B cell (primary cell): ENCODE measurements at regions not wholly inside any gene's neighbourhood (a gene's known extent, or its start where the extent isn't known, plus 50 kb on each side); places are given as distances from the start of the nearest gene placed in this dataset.

ENCODE experiments used
- ATAC-seq: fragments of 200-7000 bp; cut with Tn5 transposase; one replicate; pipeline ENCODE4 v1.10.0; 2021; ENCODE audit warnings: low read depth, mild to moderate bottlenecking, moderate number of reproducible peaks, moderate library complexity
- CTCF ChIA-PET: fragments of 350-600 bp; sonication (Branson Sonifier 250); formaldehyde crosslinking; loops from one replicate; lab custom pipeline; 2021; ENCODE audit warnings: antibody characterized with exemption, inconsistent platforms; lab: Charles Lee
- POLR2A ChIA-PET: fragments of 350-600 bp; sonication (Branson Sonifier 250); formaldehyde crosslinking; loops from one replicate; lab custom pipeline; 2021; ENCODE audit warnings: antibody characterized with exemption; lab: Charles Lee
- DNase-seq: peaks from one replicate; pipeline ENCODE4 v3.0.0; 2013
- H2AFZ ChIP-seq: 2 replicates; pipeline ENCODE4 v1.6.1; 2012; ENCODE audit warnings: mild to moderate bottlenecking, low read depth, low read length; ENCODE audit not compliant: insufficient read depth, poor library complexity, severe bottlenecking
- H3K27ac ChIP-seq, 2 donors: 1 replicate in 1 of 2; 2 replicates in 1 of 2; pipeline ENCODE4 v1.5.1; 2012 to 2013; ENCODE audit warnings: low read length in 2 of 2, mild to moderate bottlenecking in 2 of 2, moderate library complexity in 1 of 2
- H3K27me3 ChIP-seq, 4 experiments: fragments of 200-600 bp in 1 of 4; sonication (generic) in 1 of 4; replicated peaks in 1 of 4; 1 replicate in 2 of 4; 2 replicates in 2 of 4; pipeline versions ENCODE4 v1.6.1 to v1.7.0; 2013 to 2016; ENCODE audit warnings: low read length in 3 of 4, mild to moderate bottlenecking in 2 of 4, mixed read lengths in 1 of 4, moderate library complexity in 1 of 4; ENCODE audit not compliant: insufficient read depth in 4 of 4, control insufficient read depth in 3 of 4; ENCODE audit errors: control extremely low read depth in 1 of 4
- H3K36me3 ChIP-seq, 2 experiments: replicated peaks in 1 of 2; 1 replicate in 1 of 2; 2 replicates in 1 of 2; pipeline versions ENCODE4 v1.6.1 to v1.7.1; 2013; ENCODE audit warnings: low read length in 1 of 2; ENCODE audit not compliant: insufficient read depth in 2 of 2, control insufficient read depth in 1 of 2; ENCODE audit errors: control extremely low read depth in 1 of 2, extremely low read depth in 1 of 2
- H3K4me1 ChIP-seq, 2 donors: fragments of 200-600 bp in 1 of 2; sonication (generic) in 1 of 2; 1 replicate in 1 of 2; 2 replicates in 1 of 2; pipeline versions ENCODE4 v1.5.1 to v1.6.1; 2013 to 2017; ENCODE audit warnings: low read length in 2 of 2; ENCODE audit not compliant: control insufficient read depth in 2 of 2, insufficient read depth in 2 of 2
- H3K4me2 ChIP-seq: replicated peaks from 2 replicates; pipeline ENCODE3; 2012; ENCODE audit warnings: mild to moderate bottlenecking, low read depth, low read length; ENCODE audit not compliant: poor library complexity, severe bottlenecking
- H3K4me3 ChIP-seq, 5 experiments: fragments of 200-600 bp in 1 of 5; sonication (generic) in 1 of 5; 1 replicate in 3 of 5; 2 replicates in 2 of 5; pipeline versions ENCODE4 v1.5.1 to v1.7.0; 2011 to 2016; ENCODE audit warnings: low read length in 4 of 5, mild to moderate bottlenecking in 4 of 5, low read depth in 2 of 5, control low read depth in 1 of 5, moderate library complexity in 1 of 5; ENCODE audit not compliant: insufficient read depth in 1 of 5; ENCODE audit errors: control extremely low read depth in 1 of 5, extremely low read depth in 1 of 5
- H3K79me2 ChIP-seq: fragments of 200-600 bp; sonication (generic); one replicate; pipeline ENCODE4 v1.6.0; 2016; ENCODE audit warnings: low read length; ENCODE audit not compliant: control insufficient read depth, insufficient read depth
- H3K9ac ChIP-seq: fragments of 200-600 bp; sonication (generic); 2 replicates; pipeline ENCODE4 v1.6.1; 2017; ENCODE audit warnings: mild to moderate bottlenecking, low read length, moderate library complexity
- H3K9me3 ChIP-seq, 3 donors: one replicate each; pipeline versions ENCODE4 v1.6.1 to v1.7.1; 2013; ENCODE audit warnings: low read length in 2 of 3; ENCODE audit not compliant: control insufficient read depth in 2 of 3, insufficient read depth in 1 of 3; ENCODE audit errors: control extremely low read depth in 1 of 3
- H4K20me1 ChIP-seq: 2 replicates; pipeline ENCODE4 v1.6.0; 2012; ENCODE audit warnings: mild to moderate bottlenecking, low read length; ENCODE audit not compliant: insufficient read depth, control insufficient read depth, poor library complexity, severe bottlenecking
- H3K27ac Mint-ChIP-seq: one replicate; pipeline ENCODE4 v1.8.0; 2021; ENCODE audit warnings: mixed read lengths
- H3K27me3 Mint-ChIP-seq: one replicate; pipeline ENCODE4 v1.8.0; 2021; ENCODE audit warnings: mixed read lengths
- H3K4me1 Mint-ChIP-seq: one replicate; pipeline ENCODE4 v1.8.0; 2021; ENCODE audit warnings: mixed read lengths
- H3K4me3 Mint-ChIP-seq: one replicate; pipeline ENCODE4 v1.8.0; 2021; ENCODE audit warnings: mixed read lengths
- H3K9me3 Mint-ChIP-seq: one replicate; pipeline ENCODE4 v1.8.0; 2022; ENCODE audit warnings: mixed read lengths; ENCODE audit not compliant: insufficient read depth
- EZH2 ChIP-seq: IDR thresholded peaks from 2 replicates; pipeline ENCODE4 v1.6.1; 2012; ENCODE audit warnings: borderline replicate concordance, low read depth, mild to moderate bottlenecking, moderate library complexity, low read length; ENCODE audit not compliant: insufficient read depth, poor library complexity, severe bottlenecking
- WGBS: methylation state at CpG from one replicate; pipeline ENCODE4 v1.1.5; 2013; ENCODE audit warnings: missing lambda C conversion rate; ENCODE audit not compliant: insufficient coverage; 5-methylcytosine and 5-hydroxymethylcytosine counted together
- intact Hi-C: fragments of 100-400 bp; cut with micrococcal nuclease; formaldehyde crosslinking; loops from one replicate; pipeline ENCODE4 v1.10.0; 2022
- TF ChIP-seq, protein P1 (sequence below): fragments of 200-600 bp; IDR thresholded peaks from one replicate; pipeline ENCODE4 v1.8.0; 2022; ENCODE audit warnings: antibody characterized with exemption, mild to moderate bottlenecking

DNA sequence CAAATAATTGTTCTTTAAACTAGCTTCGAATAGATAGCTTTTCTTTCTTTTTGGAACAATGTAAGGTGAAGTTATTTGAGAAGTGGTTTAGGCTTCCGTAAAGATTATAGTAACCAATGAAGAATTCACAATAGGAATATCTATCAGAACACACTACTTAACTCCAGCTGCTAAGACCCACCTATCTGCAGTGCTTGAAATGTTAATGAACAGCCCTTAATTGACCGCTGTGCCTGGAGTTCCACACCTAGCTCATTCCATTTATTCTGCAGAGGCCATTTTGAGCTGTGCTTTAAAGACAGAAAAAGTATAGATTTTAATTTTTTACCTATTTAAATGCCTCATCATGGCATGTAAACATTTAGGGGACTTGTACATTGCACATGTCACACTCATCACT is 83.3 kb upstream of the APCDD1 start:
- no peak overlapping the region for H3K4me3 Mint-ChIP-seq
- ATAC-seq, result no peak
- no peaks in the 10 kb centered on the region for H4K20me1 ChIP-seq
- H3K27ac Mint-ChIP-seq, result no peak overlapping the region
- H3K9ac ChIP-seq, result no peak overlapping the region
- WGBS, result no CpG with 5 or more reads among the region's 3 CpGs
- no peak overlapping the region for H3K4me3 ChIP-seq
- no peaks in the 10 kb centered on the region for H3K4me1 ChIP-seq
- H3K9me3 Mint-ChIP-seq, result no peaks in the 10 kb centered on the region
- TF ChIP-seq, protein P1, sequence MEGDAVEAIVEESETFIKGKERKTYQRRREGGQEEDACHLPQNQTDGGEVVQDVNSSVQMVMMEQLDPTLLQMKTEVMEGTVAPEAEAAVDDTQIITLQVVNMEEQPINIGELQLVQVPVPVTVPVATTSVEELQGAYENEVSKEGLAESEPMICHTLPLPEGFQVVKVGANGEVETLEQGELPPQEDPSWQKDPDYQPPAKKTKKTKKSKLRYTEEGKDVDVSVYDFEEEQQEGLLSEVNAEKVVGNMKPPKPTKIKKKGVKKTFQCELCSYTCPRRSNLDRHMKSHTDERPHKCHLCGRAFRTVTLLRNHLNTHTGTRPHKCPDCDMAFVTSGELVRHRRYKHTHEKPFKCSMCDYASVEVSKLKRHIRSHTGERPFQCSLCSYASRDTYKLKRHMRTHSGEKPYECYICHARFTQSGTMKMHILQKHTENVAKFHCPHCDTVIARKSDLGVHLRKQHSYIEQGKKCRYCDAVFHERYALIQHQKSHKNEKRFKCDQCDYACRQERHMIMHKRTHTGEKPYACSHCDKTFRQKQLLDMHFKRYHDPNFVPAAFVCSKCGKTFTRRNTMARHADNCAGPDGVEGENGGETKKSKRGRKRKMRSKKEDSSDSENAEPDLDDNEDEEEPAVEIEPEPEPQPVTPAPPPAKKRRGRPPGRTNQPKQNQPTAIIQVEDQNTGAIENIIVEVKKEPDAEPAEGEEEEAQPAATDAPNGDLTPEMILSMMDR, result no peak
- no peak for TF ChIP-seq EZH2
- CTCF ChIA-PET, result no interaction called here
- POLR2A ChIA-PET, result no interaction called here
- H3K79me2 ChIP-seq, result no peaks in the 10 kb centered on the region
- H2AFZ ChIP-seq, result no peak overlapping the region
- no peaks in the 10 kb centered on the region for H3K27me3 ChIP-seq
- H3K4me1 Mint-ChIP-seq, result no peaks in the 10 kb centered on the region
- no peak for DNase-seq
- no peaks in the 10 kb centered on the region for H3K36me3 ChIP-seq
- H3K27ac ChIP-seq, result no peak overlapping the region
- no peaks in the 10 kb centered on the region for H3K9me3 ChIP-seq
- intact Hi-C loops, result no loop called here
- H3K4me2 ChIP-seq, result no peak overlapping the region
- peaks cover 6% of the 10 kb centered on the region for H3K27me3 Mint-ChIP-seq

GRCh38 chr18:10374195-10374594 is 80.2 kb upstream of the APCDD1 start:
- H3K27ac ChIP-seq, result no peak overlapping the region
- H3K27ac Mint-ChIP-seq, result no peak overlapping the region
- no peak for TF ChIP-seq EZH2
- TF ChIP-seq, protein P1, result no peak
- no peaks in the 10 kb centered on the region for H3K9me3 ChIP-seq
- H3K4me2 ChIP-seq, result no peak overlapping the region
- H3K27me3 ChIP-seq, result no peaks in the 10 kb centered on the region
- ATAC-seq, result no peak
- H3K4me1 Mint-ChIP-seq, result peaks cover 3% of the 10 kb centered on the region
- intact Hi-C loops, result no loop called here
- no peaks in the 10 kb centered on the region for H3K4me1 ChIP-seq
- no peaks in the 10 kb centered on the region for H3K27me3 Mint-ChIP-seq
- H3K4me3 ChIP-seq, result no peak overlapping the region
- H3K4me3 Mint-ChIP-seq, result no peak overlapping the region
- H3K36me3 ChIP-seq, result no peaks in the 10 kb centered on the region
- no peaks in the 10 kb centered on the region for H4K20me1 ChIP-seq
- ChIA-PET CTCF (interaction anchor here (1.0 kb wide), 1 partner anchor 41 kb away, joined by 3 read pairs; no protein-coding TSS in a partner anchor), POLR2A (no interaction called here)
- no peaks in the 10 kb centered on the region for H3K9me3 Mint-ChIP-seq
- DNase-seq, result no peak
- 91% methylated on average over 10 of the region's 10 CpGs for WGBS
- H3K9ac ChIP-seq, result no peak overlapping the region
- H3K79me2 ChIP-seq, result no peaks in the 10 kb centered on the region
- H2AFZ ChIP-seq, result no peak overlapping the region
